Vagina (tissue), 2 donors: ENCODE measurements at regions not wholly inside any gene's neighbourhood (a gene's known extent, or its start where the extent isn't known, plus 50 kb on each side); places are given as distances from the start of the nearest gene placed in this dataset.

Source experiments
- POLR2A ChIP-seq, 2 donors: fragments of 450-650 bp; IDR thresholded peaks; one replicate each; pipeline ENCODE4 v1.6.1; 2017; ENCODE audit warnings: antibody characterized with exemption in 2 of 2, mild to moderate bottlenecking in 2 of 2, moderate library complexity in 2 of 2
- POLR2AphosphoS5 ChIP-seq, 2 donors: sonication (generic); formaldehyde crosslinking; IDR thresholded peaks; one replicate each; pipeline ENCODE4 v1.9.0; 2017; ENCODE audit warnings: antibody characterized with exemption in 2 of 2, mild to moderate bottlenecking in 2 of 2, low read depth in 1 of 2; ENCODE audit not compliant: insufficient read depth in 1 of 2
- TF ChIP-seq, protein P1 (sequence below), 3 experiments: fragments of 450-650 bp in 2 of 3; fragments of 200-600 bp in 1 of 3; sonication (generic) in 1 of 3; IDR thresholded peaks; one replicate each; pipeline ENCODE4 v1.5.1; 2017 to 2019; ENCODE audit warnings: antibody characterized with exemption in 3 of 3, mild to moderate bottlenecking in 2 of 3, moderate library complexity in 2 of 3

DNA sequence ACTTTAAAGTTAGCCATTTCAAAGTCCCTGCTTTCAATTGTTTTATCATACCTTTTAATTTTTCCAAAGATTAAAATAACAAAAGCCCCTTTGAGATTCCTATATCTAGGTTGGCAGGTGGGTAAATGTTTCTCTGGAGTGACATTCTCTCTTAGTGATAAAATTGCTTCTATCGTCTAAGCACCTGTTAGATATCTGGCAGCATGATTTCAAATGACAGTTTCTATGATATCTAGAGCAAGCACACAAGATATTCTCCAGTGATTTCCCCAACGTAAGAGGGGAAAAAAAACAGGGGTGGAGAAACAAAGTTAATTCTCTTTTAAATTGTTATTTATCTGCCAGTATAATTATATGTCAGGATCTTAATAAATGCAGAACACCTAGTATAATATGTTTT, 610.2 kb downstream of the DSC3 start:
- TF ChIP-seq, protein P1, sequence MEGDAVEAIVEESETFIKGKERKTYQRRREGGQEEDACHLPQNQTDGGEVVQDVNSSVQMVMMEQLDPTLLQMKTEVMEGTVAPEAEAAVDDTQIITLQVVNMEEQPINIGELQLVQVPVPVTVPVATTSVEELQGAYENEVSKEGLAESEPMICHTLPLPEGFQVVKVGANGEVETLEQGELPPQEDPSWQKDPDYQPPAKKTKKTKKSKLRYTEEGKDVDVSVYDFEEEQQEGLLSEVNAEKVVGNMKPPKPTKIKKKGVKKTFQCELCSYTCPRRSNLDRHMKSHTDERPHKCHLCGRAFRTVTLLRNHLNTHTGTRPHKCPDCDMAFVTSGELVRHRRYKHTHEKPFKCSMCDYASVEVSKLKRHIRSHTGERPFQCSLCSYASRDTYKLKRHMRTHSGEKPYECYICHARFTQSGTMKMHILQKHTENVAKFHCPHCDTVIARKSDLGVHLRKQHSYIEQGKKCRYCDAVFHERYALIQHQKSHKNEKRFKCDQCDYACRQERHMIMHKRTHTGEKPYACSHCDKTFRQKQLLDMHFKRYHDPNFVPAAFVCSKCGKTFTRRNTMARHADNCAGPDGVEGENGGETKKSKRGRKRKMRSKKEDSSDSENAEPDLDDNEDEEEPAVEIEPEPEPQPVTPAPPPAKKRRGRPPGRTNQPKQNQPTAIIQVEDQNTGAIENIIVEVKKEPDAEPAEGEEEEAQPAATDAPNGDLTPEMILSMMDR (IDR thresholded peaks at IDR 0.05) = no peak
- TF ChIP-seq POLR2A (IDR thresholded peaks at IDR 0.05) (no peak), POLR2AphosphoS5 (IDR thresholded peaks at IDR 0.05; ENCODE audit: insufficient read depth in 1 of 2, low read depth in 1 of 2) (no peak)
